Gastrocnemius medialis (tissue), 4 donors: ENCODE measurements at regions not wholly inside any gene's neighbourhood (a gene's known extent, or its start where the extent isn't known, plus 50 kb on each side); places are given as distances from the start of the nearest gene placed in this dataset.

ENCODE experiments used
- ATAC-seq, 2 donors: fragments of 150-250 bp; one replicate each; pipeline ENCODE4 v1.9.1; 2016
- DNase-seq, 2 donors: peaks; one replicate each; pipeline ENCODE4 v3.0.0-alpha.2; 2019
- H3K27ac ChIP-seq, 4 donors: fragments of 200-600 bp; sonication (generic); 1 replicate in 1 of 4; 2 replicates in 3 of 4; pipeline ENCODE4 v1.5.1; 2016 to 2018; ENCODE audit warnings: mild to moderate bottlenecking in 2 of 4, moderate library complexity in 1 of 4
- H3K27me3 ChIP-seq, 3 donors: fragments of 200-600 bp; sonication (generic) in 2 of 3; 1 replicate in 1 of 3; 2 replicates in 2 of 3; pipeline versions ENCODE4 v1.5.1 to v1.6.0; 2016 to 2019; ENCODE audit warnings: mild to moderate bottlenecking in 1 of 3, moderate library complexity in 1 of 3
- H3K36me3 ChIP-seq, 2 donors: fragments of 200-600 bp; sonication (generic) in 1 of 2; one replicate each; pipeline ENCODE4 v1.5.1; 2017 to 2018
- H3K4me1 ChIP-seq, 2 donors: fragments of 200-600 bp; sonication (generic) in 1 of 2; one replicate each; pipeline ENCODE4 v1.5.1; 2016 to 2017; ENCODE audit warnings: mild to moderate bottlenecking in 2 of 2
- H3K4me3 ChIP-seq, 4 donors: fragments of 200-600 bp; sonication (generic) in 3 of 4; 1 replicate in 1 of 4; 2 replicates in 3 of 4; pipeline ENCODE4 v1.5.1; 2016 to 2019; ENCODE audit warnings: mild to moderate bottlenecking in 2 of 4
- H3K9me3 ChIP-seq, 3 donors: fragments of 200-600 bp; sonication (generic) in 2 of 3; 1 replicate in 1 of 3; 2 replicates in 2 of 3; pipeline ENCODE4 v1.5.1; 2016 to 2019
- CTCF ChIP-seq, 5 experiments: fragments of 450-650 bp in 3 of 5; fragments of 200-600 bp in 2 of 5; sonication (generic) in 2 of 5; IDR thresholded peaks in 4 of 5; conservative IDR thresholded peaks in 1 of 5; 1 replicate in 4 of 5; 2 replicates in 1 of 5; pipeline ENCODE4 v1.5.1; 2016 to 2019; ENCODE audit warnings: antibody characterized with exemption in 5 of 5, mild to moderate bottlenecking in 3 of 5, moderate library complexity in 3 of 5
- POLR2A ChIP-seq, 2 donors: fragments of 450-650 bp; IDR thresholded peaks; one replicate each; pipeline ENCODE4 v1.6.1; 2017; ENCODE audit warnings: antibody characterized with exemption in 2 of 2, mild to moderate bottlenecking in 2 of 2, moderate library complexity in 2 of 2
- in situ Hi-C, 4 donors: fragments of 200-750 bp; cut with MboI; loops; one replicate each; pipeline versions ENCODE4 v1.15.0 to v1.8.0; 2017; ENCODE audit warnings: low sequenced_read_pairs in 4 of 4
- intact Hi-C: fragments of 100-400 bp; cut with DNase I; formaldehyde crosslinking; loops from one replicate; pipeline ENCODE4 v1.15.1; 2023; ENCODE audit warnings: low total_unique reads

DNA sequence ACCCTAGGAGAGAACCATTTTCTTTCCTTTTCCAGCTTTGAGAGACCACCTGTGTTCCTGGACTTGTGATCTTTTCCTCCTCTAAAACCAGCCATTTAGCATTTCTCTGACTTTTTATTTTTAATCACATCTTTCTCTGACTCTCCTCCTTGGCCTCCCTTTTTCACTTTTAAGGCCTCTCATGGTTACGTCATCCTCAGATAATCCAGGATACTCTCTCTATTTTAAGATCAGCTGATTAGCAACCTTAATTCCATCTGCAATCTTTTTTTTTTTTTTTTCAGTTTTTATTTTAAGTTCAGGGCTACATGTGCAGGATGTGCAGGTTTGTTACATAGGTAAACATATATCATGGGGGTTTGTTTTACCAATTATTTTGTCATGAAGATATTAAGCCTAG, 54.0 kb downstream of the RFPL4B start:
- H3K9me3 ChIP-seq, result no peaks in the 10 kb centered on the region
- no peak overlapping the region for H3K27ac ChIP-seq
- in situ Hi-C loops, result no loop called here

DNA sequence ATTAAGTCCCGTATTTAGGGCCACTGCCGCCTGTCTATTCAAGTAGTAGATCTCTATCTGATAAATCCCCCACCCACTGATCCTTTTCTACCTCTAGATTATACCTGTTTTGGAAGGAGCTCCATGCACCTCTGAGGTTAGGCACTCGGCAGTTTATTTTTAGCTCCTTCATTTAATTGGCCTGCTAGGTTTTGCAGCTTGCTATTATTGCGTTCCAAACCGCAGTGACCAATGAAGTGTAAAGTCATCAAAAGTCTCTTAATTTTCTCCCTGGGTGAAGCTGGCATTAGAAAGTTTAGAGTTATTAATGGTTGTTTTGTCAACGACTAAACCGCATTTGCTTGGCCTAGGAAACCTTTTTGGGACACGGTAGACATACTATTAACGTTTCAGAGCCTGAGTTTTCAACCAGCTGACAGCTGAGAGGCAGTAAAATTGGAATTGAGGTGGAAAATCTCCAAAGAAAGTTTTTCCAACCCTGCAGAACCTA, 60.0 kb downstream of the RFPL4B start:
- DNase-seq (no peak), ATAC-seq (no peak)
- Histone ChIP-seq H3K27ac (no peak overlapping the region), H3K4me3 (no peak overlapping the region), H3K4me1 (no peaks in the 10 kb centered on the region), H3K9me3 (no peaks in the 10 kb centered on the region), H3K27me3 (no peaks in the 10 kb centered on the region), H3K36me3 (no peaks in the 10 kb centered on the region)
- intact Hi-C loops (no loop called here), in situ Hi-C loops (no loop called here)
- no peak for TF ChIP-seq POLR2A (IDR thresholded peaks at IDR 0.05)

More for the DNA sequence above, 54.0 kb downstream of the RFPL4B start:
- no peak for ATAC-seq
- no peaks in the 10 kb centered on the region for H3K36me3 ChIP-seq
- intact Hi-C loops, result no loop called here
- H3K4me1 ChIP-seq, result no peaks in the 10 kb centered on the region
- no peaks in the 10 kb centered on the region for H3K27me3 ChIP-seq
- H3K4me3 ChIP-seq, result no peak overlapping the region
- TF ChIP-seq CTCF (IDR thresholded peaks at IDR 0.05 in 4 of 5, conservative IDR thresholded peaks at IDR 0.05 in 1 of 5), result no peak
- no peak for TF ChIP-seq POLR2A (IDR thresholded peaks at IDR 0.05)
- DNase-seq, result no peak

DNA sequence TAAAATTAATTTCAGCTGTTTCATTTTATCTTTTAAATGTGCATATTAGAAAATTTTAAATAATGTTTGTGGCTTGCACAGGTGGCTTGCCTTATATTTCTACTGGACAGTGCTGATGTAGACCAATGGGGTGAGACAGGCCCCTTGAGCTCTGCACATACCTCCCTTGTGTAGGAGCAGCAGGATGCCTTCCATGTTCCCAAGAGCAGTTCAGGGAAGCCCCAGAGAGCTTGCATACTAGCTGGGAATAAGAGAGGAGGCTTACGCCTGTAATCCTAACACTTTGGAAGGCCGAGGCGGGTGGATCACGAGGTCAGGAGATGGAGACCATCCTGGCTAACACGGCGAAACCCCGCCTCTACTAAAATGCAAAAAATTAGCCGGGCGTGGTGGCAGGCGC, 61.4 kb downstream of the RFPL4B start:
- H3K9me3 ChIP-seq, result no peaks in the 10 kb centered on the region
- no peaks in the 10 kb centered on the region for H3K27me3 ChIP-seq
- no peaks in the 10 kb centered on the region for H3K36me3 ChIP-seq
- no peak overlapping the region for H3K27ac ChIP-seq
- H3K4me1 ChIP-seq, result no peaks in the 10 kb centered on the region
- intact Hi-C loops (no loop called here), in situ Hi-C loops (no loop called here)
- no peak overlapping the region for H3K4me3 ChIP-seq
- no peak for DNase-seq
- no peak for ATAC-seq
- TF ChIP-seq POLR2A (IDR thresholded peaks at IDR 0.05) (no peak), CTCF (IDR thresholded peaks at IDR 0.05 in 4 of 5, conservative IDR thresholded peaks at IDR 0.05 in 1 of 5) (no peak)

- Histone ChIP-seq H3K27me3 (no peaks in the 10 kb centered on the region), H3K36me3 (no peaks in the 10 kb centered on the region), H3K4me3 (no peak overlapping the region), H3K27ac (no peak overlapping the region), H3K4me1 (no peaks in the 10 kb centered on the region), H3K9me3 (no peaks in the 10 kb centered on the region)
- ATAC-seq (no peak), DNase-seq (no peak)
- intact Hi-C loops, result no loop called here
- no peak for TF ChIP-seq CTCF (IDR thresholded peaks at IDR 0.05 in 4 of 5, conservative IDR thresholded peaks at IDR 0.05 in 1 of 5)
- TF ChIP-seq POLR2A (IDR thresholded peaks at IDR 0.05), result no peak
- in situ Hi-C loops, result no loop called here
Measured at GRCh38 chr6:112409311-112409710, 62.2 kb downstream of the RFPL4B start.

GRCh38 chr6:112413780-112414179, 66.7 kb downstream of the RFPL4B start:
- Histone ChIP-seq H3K27me3 (no peaks in the 10 kb centered on the region), H3K4me3 (no peak overlapping the region), H3K27ac (no peak overlapping the region), H3K9me3 (no peaks in the 10 kb centered on the region), H3K36me3 (no peaks in the 10 kb centered on the region), H3K4me1 (no peaks in the 10 kb centered on the region)
- ATAC-seq (no peak), DNase-seq (no peak)
- in situ Hi-C loops (no loop called here), intact Hi-C loops (no loop called here)
- TF ChIP-seq CTCF (IDR thresholded peaks at IDR 0.05 in 4 of 5, conservative IDR thresholded peaks at IDR 0.05 in 1 of 5), result no peak
